HEK293 (cell line): ENCODE measurements at regions not wholly inside any gene's neighbourhood (a gene's known extent, or its start where the extent isn't known, plus 50 kb on each side); places are given as distances from the start of the nearest gene placed in this dataset.

Experiments
- CTCF ChIA-PET: fragments of 350-600 bp; formaldehyde crosslinking; extraction: SDS; loops from one replicate; lab custom pipeline; 2021; ENCODE audit warnings: antibody characterized with exemption; lab: Yijun Ruan, JAX
- POLR2A ChIA-PET: fragments of 300-600 bp; formaldehyde crosslinking; extraction: SDS; loops from one replicate; lab custom pipeline; 2020; ENCODE audit warnings: antibody characterized with exemption, inconsistent platforms; lab: Yijun Ruan, JAX
- H3K27ac ChIP-seq: fragments of 200-500 bp; sonication (Bioruptor generic); 2 replicates; pipeline ENCODE4 v1.5.1; 2014; ENCODE audit warnings: low read depth, low read length, control low read depth, inconsistent platforms; ENCODE audit errors: extremely low read depth
- H3K36me3 ChIP-seq, 2 experiments: fragments of 200-500 bp in 1 of 2; sonication (Bioruptor generic) in 1 of 2; 1 replicate in 1 of 2; 2 replicates in 1 of 2; pipeline ENCODE4 v1.5.1; 2014 to 2017; ENCODE audit warnings: inconsistent platforms in 2 of 2, low read length in 2 of 2; ENCODE audit not compliant: control insufficient read depth in 2 of 2, insufficient read depth in 1 of 2
- H3K4me1 ChIP-seq: fragments of 200-500 bp; sonication (Bioruptor generic); 2 replicates; pipeline ENCODE4 v1.5.1; 2014; ENCODE audit warnings: mild to moderate bottlenecking, low read length, inconsistent platforms; ENCODE audit not compliant: control insufficient read depth, insufficient read depth
- H3K4me3 ChIP-seq: 2 replicates; pipeline ENCODE4 v1.5.1; 2011; ENCODE audit warnings: low read depth, mild to moderate bottlenecking, control low read depth, low read length, moderate library complexity
- H3K9me3 ChIP-seq: fragments of 200-500 bp; sonication (Bioruptor generic); 2 replicates; pipeline ENCODE4 v1.5.1; 2014; ENCODE audit warnings: low read depth, low read length, inconsistent platforms; ENCODE audit not compliant: control insufficient read depth, insufficient read depth
- GLIS2 ChIP-seq: fragments of 450-650 bp; formaldehyde crosslinking; IDR thresholded peaks from 2 replicates; pipeline ENCODE4 v1.5.1; 2016; ENCODE audit warnings: missing biosample characterization, missing genetic modification characterization
- KLF10 ChIP-seq: fragments of 450-650 bp; IDR thresholded peaks from 2 replicates; pipeline ENCODE4 v1.5.1; 2018; ENCODE audit warnings: missing biosample characterization, mild to moderate bottlenecking, missing genetic modification characterization
- OSR2 ChIP-seq: fragments of 450-650 bp; formaldehyde crosslinking; IDR thresholded peaks from 2 replicates; pipeline ENCODE4 v1.5.1; 2016; ENCODE audit warnings: missing biosample characterization, missing genetic modification characterization
- OVOL3 ChIP-seq: fragments of 450-650 bp; formaldehyde crosslinking; IDR thresholded peaks from 2 replicates; pipeline ENCODE4 v1.5.1; 2016; ENCODE audit warnings: missing biosample characterization, missing genetic modification characterization
- REPIN1 ChIP-seq: fragments of 450-650 bp; formaldehyde crosslinking; IDR thresholded peaks from 2 replicates; pipeline ENCODE4 v1.5.1; 2017; ENCODE audit warnings: missing biosample characterization, missing genetic modification characterization, low read depth
- SP2 ChIP-seq: fragments of 450-650 bp; formaldehyde crosslinking; IDR thresholded peaks from 2 replicates; pipeline ENCODE4 v1.5.1; 2016; ENCODE audit warnings: missing biosample characterization, missing genetic modification characterization
- TRIM28 ChIP-seq: IDR thresholded peaks from 2 replicates; pipeline ENCODE4 v1.6.1; 2011; ENCODE audit warnings: low read length, control low read depth, borderline replicate concordance
- YY2 ChIP-seq: fragments of 450-650 bp; formaldehyde crosslinking; IDR thresholded peaks from 2 replicates; pipeline ENCODE4 v1.5.1; 2016; ENCODE audit warnings: missing biosample characterization, missing genetic modification characterization
- ZBTB48 ChIP-seq: fragments of 450-650 bp; formaldehyde crosslinking; IDR thresholded peaks from 2 replicates; pipeline ENCODE4 v1.5.1; 2016; ENCODE audit warnings: missing biosample characterization, missing genetic modification characterization
- ZEB2 ChIP-seq: fragments of 450-650 bp; formaldehyde crosslinking; IDR thresholded peaks from 2 replicates; pipeline ENCODE4 v1.5.1; 2016; ENCODE audit warnings: missing biosample characterization, missing genetic modification characterization
- ZFHX2 ChIP-seq: fragments of 450-650 bp; formaldehyde crosslinking; conservative IDR thresholded peaks from 2 replicates; pipeline ENCODE4 v1.5.1; 2016; ENCODE audit warnings: missing biosample characterization, missing genetic modification characterization
- ZNF132 ChIP-seq: fragments of 450-650 bp; formaldehyde crosslinking; IDR thresholded peaks from 2 replicates; pipeline ENCODE4 v1.5.1; 2017; ENCODE audit warnings: missing biosample characterization, missing genetic modification characterization, borderline replicate concordance
- ZNF133 ChIP-seq: fragments of 450-650 bp; formaldehyde crosslinking; IDR thresholded peaks from 2 replicates; pipeline ENCODE4 v1.5.1; 2016; ENCODE audit warnings: missing biosample characterization, missing genetic modification characterization
- ZNF140 ChIP-seq: fragments of 450-650 bp; formaldehyde crosslinking; IDR thresholded peaks from 2 replicates; pipeline ENCODE4 v1.5.1; 2016; ENCODE audit warnings: missing biosample characterization, missing genetic modification characterization
- ZNF146 ChIP-seq: fragments of 450-650 bp; formaldehyde crosslinking; IDR thresholded peaks from 2 replicates; pipeline ENCODE4 v1.5.1; 2016; ENCODE audit warnings: missing biosample characterization, missing genetic modification characterization
- ZNF211 ChIP-seq: fragments of 450-650 bp; formaldehyde crosslinking; IDR thresholded peaks from 2 replicates; pipeline ENCODE4 v1.5.1; 2016; ENCODE audit warnings: low read depth, missing biosample characterization, missing genetic modification characterization
- ZNF214 ChIP-seq: fragments of 450-650 bp; formaldehyde crosslinking; IDR thresholded peaks from 2 replicates; pipeline ENCODE4 v1.5.1; 2017; ENCODE audit warnings: missing biosample characterization, mild to moderate bottlenecking, missing genetic modification characterization, borderline replicate concordance
- ZNF266 ChIP-seq: fragments of 450-650 bp; formaldehyde crosslinking; IDR thresholded peaks from 2 replicates; pipeline ENCODE4 v1.5.1; 2016; ENCODE audit warnings: missing biosample characterization, missing genetic modification characterization, low read depth
- ZNF366 ChIP-seq: fragments of 450-650 bp; formaldehyde crosslinking; conservative IDR thresholded peaks from 2 replicates; pipeline ENCODE4 v1.5.1; 2016; ENCODE audit warnings: missing biosample characterization, missing genetic modification characterization
- ZNF423 ChIP-seq: fragments of 450-650 bp; formaldehyde crosslinking; IDR thresholded peaks from 2 replicates; pipeline ENCODE4 v1.5.1; 2016; ENCODE audit warnings: missing biosample characterization, missing genetic modification characterization
- ZNF548 ChIP-seq: fragments of 450-650 bp; formaldehyde crosslinking; IDR thresholded peaks from 2 replicates; pipeline ENCODE4 v1.5.1; 2016; ENCODE audit warnings: missing biosample characterization, missing genetic modification characterization
- ZNF596 ChIP-seq: fragments of 450-650 bp; IDR thresholded peaks from 2 replicates; pipeline ENCODE4 v1.5.0; 2018; ENCODE audit warnings: missing biosample characterization, mild to moderate bottlenecking, missing genetic modification characterization, moderate library complexity
- ZNF626 ChIP-seq: fragments of 450-650 bp; sonication (Bioruptor Pico); formaldehyde crosslinking; IDR thresholded peaks from 2 replicates; pipeline ENCODE4 v1.5.1; 2018; ENCODE audit warnings: missing biosample characterization, missing genetic modification characterization, inconsistent platforms
- ZNF701 ChIP-seq: fragments of 450-650 bp; formaldehyde crosslinking; IDR thresholded peaks from 2 replicates; pipeline ENCODE4 v1.5.1; 2016; ENCODE audit warnings: missing biosample characterization, missing genetic modification characterization
- ZNF792 ChIP-seq: fragments of 450-650 bp; formaldehyde crosslinking; IDR thresholded peaks from 2 replicates; pipeline ENCODE4 v1.5.1; 2016; ENCODE audit warnings: missing biosample characterization, missing genetic modification characterization
- ZNF837 ChIP-seq: fragments of 450-650 bp; formaldehyde crosslinking; IDR thresholded peaks from 2 replicates; pipeline ENCODE4 v1.5.1; 2016; ENCODE audit warnings: missing biosample characterization, missing genetic modification characterization
- ZSCAN23 ChIP-seq: fragments of 450-650 bp; formaldehyde crosslinking; IDR thresholded peaks from 2 replicates; pipeline ENCODE4 v1.5.1; 2016; ENCODE audit warnings: missing biosample characterization, missing genetic modification characterization
- TF ChIP-seq, protein P1 (sequence below): fragments of 450-650 bp; formaldehyde crosslinking; IDR thresholded peaks from 2 replicates; pipeline ENCODE4 v1.5.1; 2017; ENCODE audit warnings: missing biosample characterization, mild to moderate bottlenecking, missing genetic modification characterization, moderate library complexity
- TF ChIP-seq, protein P2 (sequence below): fragments of 450-650 bp; formaldehyde crosslinking; IDR thresholded peaks from 2 replicates; pipeline ENCODE4 v1.5.1; 2016; ENCODE audit warnings: missing biosample characterization, missing genetic modification characterization

DNA sequence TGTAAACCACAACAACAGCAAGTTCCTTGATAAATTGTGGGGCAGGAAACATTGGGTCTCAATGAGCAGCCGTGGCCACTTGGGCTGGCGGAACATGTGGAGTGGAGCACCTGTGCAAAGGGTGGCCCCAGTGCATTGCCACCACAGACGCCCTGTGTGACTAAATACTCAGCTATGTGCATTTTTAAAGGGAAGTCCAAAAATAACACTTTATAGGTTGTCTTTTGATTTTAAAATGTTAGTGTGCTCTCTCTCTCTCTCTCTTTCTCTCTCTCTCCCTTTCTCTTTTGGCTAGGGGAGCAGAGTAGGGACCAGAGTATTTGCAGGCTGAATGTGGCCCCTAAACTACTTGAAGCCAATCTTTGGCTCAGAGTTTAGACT lies 236.3 kb downstream of the BCAS1 start (continued):
- TF ChIP-seq ZNF701 (tag by site-specific recombination) (no peak), ZNF366 (tag by site-specific recombination) (no peak), ZNF133 (tag by site-specific recombination) (no peak), ZNF132 (tag by site-specific recombination) (no peak), ZNF548 (tag by site-specific recombination) (no peak)

DNA sequence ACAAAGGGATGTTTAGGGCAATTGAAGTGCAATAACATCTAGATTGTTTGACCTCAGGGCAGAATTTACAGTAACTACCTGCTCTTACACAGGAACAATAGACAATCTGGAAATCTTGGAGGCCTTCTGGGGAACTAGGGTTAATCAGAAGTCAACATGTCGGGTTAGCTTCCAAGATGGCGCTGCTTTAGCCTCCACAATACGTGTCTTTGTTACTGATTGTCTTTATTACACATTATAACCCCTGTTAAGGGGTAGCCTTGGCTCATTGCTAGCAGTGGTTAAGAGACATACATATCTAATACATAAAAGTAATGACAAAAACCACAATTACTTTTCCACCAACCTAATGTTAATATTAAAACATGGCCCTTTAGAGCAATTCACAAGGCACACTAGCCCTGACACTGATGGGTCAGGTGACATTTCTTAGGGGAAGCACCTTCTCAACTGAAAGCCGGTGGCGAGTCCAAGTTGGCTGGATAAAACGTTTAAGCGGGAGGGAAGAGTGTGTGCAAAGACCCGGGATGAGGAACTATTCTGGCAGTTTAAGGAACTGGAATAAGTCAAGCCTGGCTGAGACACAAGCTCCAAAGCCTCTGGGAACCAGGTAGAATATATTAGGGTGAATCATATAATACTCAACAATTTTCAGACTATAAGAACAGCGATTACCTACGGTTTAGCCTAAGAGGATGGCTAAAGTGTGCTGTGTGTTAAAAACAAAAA lies 236.9 kb downstream of the BCAS1 start:
- Histone ChIP-seq H3K27ac (no peak overlapping the region), H3K9me3 (no peaks in the 10 kb centered on the region), H3K36me3 (no peaks in the 10 kb centered on the region), H3K4me3 (no peak overlapping the region), H3K4me1 (peaks cover 11% of the 10 kb centered on the region)
- CTCF ChIA-PET, result no interaction called here
- TF ChIP-seq, protein P1, sequence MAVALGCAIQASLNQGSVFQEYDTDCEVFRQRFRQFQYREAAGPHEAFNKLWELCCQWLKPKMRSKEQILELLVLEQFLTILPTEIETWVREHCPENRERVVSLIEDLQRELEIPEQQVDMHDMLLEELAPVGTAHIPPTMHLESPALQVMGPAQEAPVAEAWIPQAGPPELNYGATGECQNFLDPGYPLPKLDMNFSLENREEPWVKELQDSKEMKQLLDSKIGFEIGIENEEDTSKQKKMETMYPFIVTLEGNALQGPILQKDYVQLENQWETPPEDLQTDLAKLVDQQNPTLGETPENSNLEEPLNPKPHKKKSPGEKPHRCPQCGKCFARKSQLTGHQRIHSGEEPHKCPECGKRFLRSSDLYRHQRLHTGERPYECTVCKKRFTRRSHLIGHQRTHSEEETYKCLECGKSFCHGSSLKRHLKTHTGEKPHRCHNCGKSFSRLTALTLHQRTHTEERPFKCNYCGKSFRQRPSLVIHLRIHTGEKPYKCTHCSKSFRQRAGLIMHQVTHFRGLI (tag by site-specific recombination), result no peak
- TF ChIP-seq TRIM28, result no peak
- no peak for TF ChIP-seq GLIS2 (tag by site-specific recombination)
- TF ChIP-seq KLF10 (tag by site-specific recombination), result no peak
- POLR2A ChIA-PET, result no interaction called here

DNA sequence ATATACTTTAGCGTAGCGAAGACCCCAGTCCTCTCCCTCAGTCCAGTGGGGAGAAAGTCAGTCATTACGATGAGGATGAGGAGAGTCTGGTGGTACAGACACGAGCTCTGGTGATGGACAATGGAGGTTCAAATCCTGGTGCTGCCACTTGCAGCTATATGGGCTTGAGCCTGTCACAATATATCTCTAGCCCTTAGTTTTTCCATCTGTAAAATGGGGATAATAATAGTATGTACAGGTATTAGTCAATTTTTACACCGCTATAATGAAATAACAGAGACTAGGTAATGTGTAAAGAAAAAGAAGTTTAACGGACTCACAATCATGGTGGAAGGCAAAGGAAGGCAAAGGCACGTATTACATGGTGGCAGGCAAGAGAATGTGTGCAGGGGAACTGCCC lies 237.9 kb downstream of the BCAS1 start:
- Histone ChIP-seq H3K4me3 (no peak overlapping the region), H3K9me3 (no peaks in the 10 kb centered on the region), H3K36me3 (no peaks in the 10 kb centered on the region), H3K4me1 (peaks cover 15% of the 10 kb centered on the region), H3K27ac (no peak overlapping the region)
- POLR2A ChIA-PET, result no interaction called here
- CTCF ChIA-PET, result no interaction called here
- no peak for TF ChIP-seq ZEB2 (tag by site-specific recombination)
- TF ChIP-seq ZNF214 (tag by site-specific recombination), result no peak
- TF ChIP-seq SP2 (tag by site-specific recombination), result no peak

DNA sequence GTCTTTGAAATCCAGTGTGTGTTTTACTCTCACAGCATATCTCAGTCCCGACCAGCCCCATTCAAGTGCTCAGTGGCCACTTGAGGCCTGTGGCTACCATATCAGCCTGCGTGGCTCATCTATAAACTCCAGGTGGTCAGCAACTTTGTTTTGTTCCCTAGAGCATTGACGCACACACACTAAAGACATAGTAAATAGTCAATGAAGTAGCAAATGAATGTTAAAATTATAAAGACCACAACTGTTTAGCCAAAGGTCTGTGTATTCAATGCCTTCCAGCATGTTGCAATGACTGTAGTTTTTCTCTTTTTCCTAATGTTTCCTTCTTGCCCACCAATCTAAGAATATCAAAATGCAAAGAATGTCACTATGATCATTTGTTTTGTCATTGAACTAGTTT lies 238.2 kb upstream of the ZNF217 start:
- Histone ChIP-seq H3K9me3 (no peaks in the 10 kb centered on the region), H3K4me3 (no peak overlapping the region), H3K36me3 (no peaks in the 10 kb centered on the region), H3K4me1 (peaks cover 18% of the 10 kb centered on the region), H3K27ac (no peak overlapping the region)
- ChIA-PET POLR2A (no interaction called here), CTCF (no interaction called here)
- TF ChIP-seq ZNF792 (tag by site-specific recombination) (no peak), ZNF596 (tag by site-specific recombination) (0 out of 2 replicates have a peak, but pooled peaks have one; percentile 5), ZBTB48 (tag by site-specific recombination) (no peak), ZSCAN23 (tag by site-specific recombination) (no peak), ZNF837 (tag by site-specific recombination) (no peak), REPIN1 (tag by site-specific recombination) (no peak), ZNF146 (no peak), GLIS2 (tag by site-specific recombination) (no peak), ZNF211 (tag by site-specific recombination) (no peak), ZNF140 (tag by site-specific recombination) (no peak), ZNF701 (tag by site-specific recombination) (no peak), OVOL3 (tag by site-specific recombination) (no peak), ZNF133 (tag by site-specific recombination) (no peak), ZFHX2 (tag by site-specific recombination) (no peak), ZNF423 (tag by site-specific recombination) (no peak), ZNF626 (tag by site-specific recombination) (no peak), ZNF548 (tag by site-specific recombination) (no peak), YY2 (tag by site-specific recombination) (no peak), ZNF266 (no peak), OSR2 (tag by site-specific recombination) (peak; percentile 77)
- TF ChIP-seq, protein P2, sequence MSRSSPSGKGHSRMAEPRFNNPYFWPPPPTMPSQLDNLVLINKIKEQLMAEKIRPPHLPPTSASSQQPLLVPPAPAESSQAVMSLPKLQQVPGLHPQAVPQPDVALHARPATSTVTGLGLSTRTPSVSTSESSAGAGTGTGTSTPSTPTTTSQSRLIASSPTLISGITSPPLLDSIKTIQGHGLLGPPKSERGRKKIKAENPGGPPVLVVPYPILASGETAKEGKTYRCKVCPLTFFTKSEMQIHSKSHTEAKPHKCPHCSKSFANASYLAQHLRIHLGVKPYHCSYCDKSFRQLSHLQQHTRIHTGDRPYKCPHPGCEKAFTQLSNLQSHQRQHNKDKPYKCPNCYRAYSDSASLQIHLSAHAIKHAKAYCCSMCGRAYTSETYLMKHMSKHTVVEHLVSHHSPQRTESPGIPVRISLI (tag by site-specific recombination), result no peak
